ENCODE measurements at regions not wholly inside any gene's neighbourhood (a gene's known extent, or its start where the extent isn't known, plus 50 kb on each side); places are given as distances from the start of the nearest gene placed in this dataset.

DNA sequence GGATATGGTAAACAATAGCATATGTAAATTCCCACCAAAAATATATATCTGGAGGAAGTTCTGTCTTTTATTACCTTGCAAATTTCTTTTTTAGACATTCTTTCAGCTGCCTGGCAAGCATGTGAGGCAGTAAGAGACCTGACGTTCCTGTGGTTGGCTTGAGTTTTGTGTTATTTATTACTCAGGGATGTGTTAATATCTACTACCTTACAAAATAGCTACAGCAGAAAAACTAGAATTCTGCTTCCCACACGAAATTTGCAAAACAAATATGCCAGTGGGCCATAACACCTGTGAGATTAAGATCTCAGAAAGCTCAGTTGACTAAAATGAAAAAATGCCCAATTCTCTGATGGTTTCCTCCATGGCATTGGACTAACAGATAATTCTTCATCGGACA lies 274.2 kb downstream of the TMEM167A start:
- TF ChIP-seq, protein P1, sequence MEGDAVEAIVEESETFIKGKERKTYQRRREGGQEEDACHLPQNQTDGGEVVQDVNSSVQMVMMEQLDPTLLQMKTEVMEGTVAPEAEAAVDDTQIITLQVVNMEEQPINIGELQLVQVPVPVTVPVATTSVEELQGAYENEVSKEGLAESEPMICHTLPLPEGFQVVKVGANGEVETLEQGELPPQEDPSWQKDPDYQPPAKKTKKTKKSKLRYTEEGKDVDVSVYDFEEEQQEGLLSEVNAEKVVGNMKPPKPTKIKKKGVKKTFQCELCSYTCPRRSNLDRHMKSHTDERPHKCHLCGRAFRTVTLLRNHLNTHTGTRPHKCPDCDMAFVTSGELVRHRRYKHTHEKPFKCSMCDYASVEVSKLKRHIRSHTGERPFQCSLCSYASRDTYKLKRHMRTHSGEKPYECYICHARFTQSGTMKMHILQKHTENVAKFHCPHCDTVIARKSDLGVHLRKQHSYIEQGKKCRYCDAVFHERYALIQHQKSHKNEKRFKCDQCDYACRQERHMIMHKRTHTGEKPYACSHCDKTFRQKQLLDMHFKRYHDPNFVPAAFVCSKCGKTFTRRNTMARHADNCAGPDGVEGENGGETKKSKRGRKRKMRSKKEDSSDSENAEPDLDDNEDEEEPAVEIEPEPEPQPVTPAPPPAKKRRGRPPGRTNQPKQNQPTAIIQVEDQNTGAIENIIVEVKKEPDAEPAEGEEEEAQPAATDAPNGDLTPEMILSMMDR (IDR thresholded peaks at IDR 0.05 in 2 of 3, conservative IDR thresholded peaks at IDR 0.05 in 1 of 3; ENCODE audit: borderline replicate concordance in 1 of 3, insufficient read depth in 1 of 3, low read depth in 2 of 3, low read length in 2 of 3) = no peak
- no peak for TF ChIP-seq POLR2A (IDR thresholded peaks at IDR 0.05; ENCODE audit: borderline replicate concordance, extremely low read depth, insufficient read depth, insufficient read length)
- no peak for TF ChIP-seq EZH2 (IDR thresholded peaks at IDR 0.05)
- no peak for TF ChIP-seq POLR2AphosphoS5 (IDR thresholded peaks at IDR 0.05; ENCODE audit: low read depth, low read length)
- no peak for TF ChIP-seq JUND (IDR thresholded peaks at IDR 0.05)
- TF ChIP-seq, protein P2, sequence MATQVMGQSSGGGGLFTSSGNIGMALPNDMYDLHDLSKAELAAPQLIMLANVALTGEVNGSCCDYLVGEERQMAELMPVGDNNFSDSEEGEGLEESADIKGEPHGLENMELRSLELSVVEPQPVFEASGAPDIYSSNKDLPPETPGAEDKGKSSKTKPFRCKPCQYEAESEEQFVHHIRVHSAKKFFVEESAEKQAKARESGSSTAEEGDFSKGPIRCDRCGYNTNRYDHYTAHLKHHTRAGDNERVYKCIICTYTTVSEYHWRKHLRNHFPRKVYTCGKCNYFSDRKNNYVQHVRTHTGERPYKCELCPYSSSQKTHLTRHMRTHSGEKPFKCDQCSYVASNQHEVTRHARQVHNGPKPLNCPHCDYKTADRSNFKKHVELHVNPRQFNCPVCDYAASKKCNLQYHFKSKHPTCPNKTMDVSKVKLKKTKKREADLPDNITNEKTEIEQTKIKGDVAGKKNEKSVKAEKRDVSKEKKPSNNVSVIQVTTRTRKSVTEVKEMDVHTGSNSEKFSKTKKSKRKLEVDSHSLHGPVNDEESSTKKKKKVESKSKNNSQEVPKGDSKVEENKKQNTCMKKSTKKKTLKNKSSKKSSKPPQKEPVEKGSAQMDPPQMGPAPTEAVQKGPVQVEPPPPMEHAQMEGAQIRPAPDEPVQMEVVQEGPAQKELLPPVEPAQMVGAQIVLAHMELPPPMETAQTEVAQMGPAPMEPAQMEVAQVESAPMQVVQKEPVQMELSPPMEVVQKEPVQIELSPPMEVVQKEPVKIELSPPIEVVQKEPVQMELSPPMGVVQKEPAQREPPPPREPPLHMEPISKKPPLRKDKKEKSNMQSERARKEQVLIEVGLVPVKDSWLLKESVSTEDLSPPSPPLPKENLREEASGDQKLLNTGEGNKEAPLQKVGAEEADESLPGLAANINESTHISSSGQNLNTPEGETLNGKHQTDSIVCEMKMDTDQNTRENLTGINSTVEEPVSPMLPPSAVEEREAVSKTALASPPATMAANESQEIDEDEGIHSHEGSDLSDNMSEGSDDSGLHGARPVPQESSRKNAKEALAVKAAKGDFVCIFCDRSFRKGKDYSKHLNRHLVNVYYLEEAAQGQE (IDR thresholded peaks at IDR 0.05; ENCODE audit: low read depth) = no peak
- no peak for TF ChIP-seq ZNF274 (IDR thresholded peaks at IDR 0.05; ENCODE audit: low read depth, low read length)
- TF ChIP-seq RAD21 (IDR thresholded peaks at IDR 0.05; ENCODE audit: low read depth) = no peak
- TF ChIP-seq ELF1 (IDR thresholded peaks at IDR 0.05; ENCODE audit: borderline replicate concordance, low read depth) = no peak
- no peak for TF ChIP-seq EGR1 (IDR thresholded peaks at IDR 0.05; ENCODE audit: low read depth)
- TF ChIP-seq SIN3A (IDR thresholded peaks at IDR 0.05; ENCODE audit: low read depth) = no peak
- TF ChIP-seq, protein P3, sequence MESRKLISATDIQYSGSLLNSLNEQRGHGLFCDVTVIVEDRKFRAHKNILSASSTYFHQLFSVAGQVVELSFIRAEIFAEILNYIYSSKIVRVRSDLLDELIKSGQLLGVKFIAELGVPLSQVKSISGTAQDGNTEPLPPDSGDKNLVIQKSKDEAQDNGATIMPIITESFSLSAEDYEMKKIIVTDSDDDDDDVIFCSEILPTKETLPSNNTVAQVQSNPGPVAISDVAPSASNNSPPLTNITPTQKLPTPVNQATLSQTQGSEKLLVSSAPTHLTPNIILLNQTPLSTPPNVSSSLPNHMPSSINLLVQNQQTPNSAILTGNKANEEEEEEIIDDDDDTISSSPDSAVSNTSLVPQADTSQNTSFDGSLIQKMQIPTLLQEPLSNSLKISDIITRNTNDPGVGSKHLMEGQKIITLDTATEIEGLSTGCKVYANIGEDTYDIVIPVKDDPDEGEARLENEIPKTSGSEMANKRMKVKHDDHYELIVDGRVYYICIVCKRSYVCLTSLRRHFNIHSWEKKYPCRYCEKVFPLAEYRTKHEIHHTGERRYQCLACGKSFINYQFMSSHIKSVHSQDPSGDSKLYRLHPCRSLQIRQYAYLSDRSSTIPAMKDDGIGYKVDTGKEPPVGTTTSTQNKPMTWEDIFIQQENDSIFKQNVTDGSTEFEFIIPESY (IDR thresholded peaks at IDR 0.05; ENCODE audit: extremely low read depth, insufficient replicate concordance, low read length) = no peak
- TF ChIP-seq SP1 (IDR thresholded peaks at IDR 0.05; ENCODE audit: low read depth) = no peak
- TF ChIP-seq ZFX (IDR thresholded peaks at IDR 0.05) = no peak
